Globus pallidus (tissue), 1 donor: ENCODE measurements at regions not wholly inside any gene's neighbourhood (a gene's known extent, or its start where the extent isn't known, plus 50 kb on each side); places are given as distances from the start of the nearest gene placed in this dataset.
"Not testable (repeated sequence)": the region's sequence is repeated elsewhere in the genome, so short reads cannot be mapped to it uniquely, and the experiment has no call there.

ENCODE experiments used
- DNase-seq: peaks from one replicate; pipeline ENCODE4 v3.0.0-alpha.2; 2015; ENCODE audit warnings: low spot score

- no peak for DNase-seq
These were observed 224.5 kb upstream of the TAPT1 start for GRCh38 chr4:16450724-16451123.

- DNase-seq, result no peak
These were observed 223.8 kb upstream of the TAPT1 start for GRCh38 chr4:16450031-16450430.

- no peak for DNase-seq
These were observed 223.1 kb upstream of the TAPT1 start for GRCh38 chr4:16449406-16449805.

DNA sequence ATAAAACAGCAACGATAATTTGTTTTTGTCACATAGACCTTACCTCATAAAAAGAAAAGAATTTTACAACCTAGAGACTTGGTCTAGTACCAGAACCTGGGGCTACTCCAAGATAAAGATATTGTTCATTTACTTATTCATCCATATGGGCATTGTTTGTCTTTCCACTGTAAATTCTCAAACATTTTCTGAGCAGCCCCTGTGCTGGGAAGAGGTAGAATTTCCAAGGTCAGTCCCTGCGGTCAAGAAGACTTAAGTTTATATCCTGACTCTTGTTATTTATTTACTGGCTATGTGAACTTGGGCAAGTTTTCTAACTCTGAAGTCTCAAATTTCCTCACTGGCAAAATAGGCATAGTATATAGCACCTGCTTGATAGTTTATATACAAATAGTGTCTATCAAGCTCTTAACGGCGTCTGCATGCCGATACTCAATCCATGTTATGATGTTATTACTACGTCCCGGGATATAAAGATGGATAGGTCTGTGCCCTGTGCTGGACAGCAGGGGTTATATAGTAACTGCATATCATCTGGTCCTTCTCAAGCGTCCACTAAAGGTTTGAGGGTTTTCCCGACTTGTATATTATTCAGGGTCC lies 222.1 kb upstream of the TAPT1 start:
- DNase-seq, result no peak

GRCh38 chr4:16443504-16444088 lies 217.3 kb upstream of the TAPT1 start:
- peak; percentile 20 for DNase-seq

DNA sequence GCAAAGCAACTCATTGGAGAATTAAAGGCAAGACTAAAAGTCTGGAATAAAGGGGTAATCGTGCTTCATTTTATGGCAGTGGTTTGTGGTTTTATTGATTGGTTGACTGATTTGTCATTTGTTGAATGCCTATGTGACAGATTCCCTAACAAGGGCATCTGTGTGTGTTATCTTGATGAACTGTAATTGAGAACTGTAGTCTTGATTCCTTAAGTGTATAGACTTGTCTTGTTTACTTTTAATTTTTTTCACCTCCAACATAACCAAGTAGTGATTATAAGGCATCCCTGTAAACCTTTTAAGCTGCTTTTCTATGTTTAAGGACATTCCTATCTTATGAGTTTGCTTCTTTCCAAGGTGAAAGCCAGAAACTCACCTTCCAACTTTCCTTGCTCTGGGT lies 216.0 kb upstream of the TAPT1 start:
- no peak for DNase-seq

GRCh38 chr4:16439768-16440167 lies 213.5 kb upstream of the TAPT1 start:
- DNase-seq, result no peak

DNA sequence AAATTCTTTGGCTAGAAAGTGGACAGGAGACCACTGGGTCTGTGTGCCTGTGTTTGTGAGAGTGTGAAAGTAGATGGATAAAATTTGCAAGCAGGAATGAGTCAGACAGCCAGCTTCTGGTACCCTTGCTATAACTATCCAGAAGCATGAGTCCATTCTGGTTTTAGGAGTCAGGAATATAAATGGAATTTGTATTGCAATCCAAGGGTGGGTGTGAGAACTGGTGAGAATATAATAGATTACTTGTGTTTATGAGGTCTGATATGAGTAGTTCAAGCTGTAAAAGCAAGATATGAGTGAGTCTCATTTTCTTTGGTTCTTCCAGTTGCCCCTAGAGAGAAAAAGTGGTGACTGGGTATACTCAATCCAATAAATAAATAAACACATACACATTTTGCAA lies 212.7 kb upstream of the TAPT1 start:
- DNase-seq, result no peak

DNA sequence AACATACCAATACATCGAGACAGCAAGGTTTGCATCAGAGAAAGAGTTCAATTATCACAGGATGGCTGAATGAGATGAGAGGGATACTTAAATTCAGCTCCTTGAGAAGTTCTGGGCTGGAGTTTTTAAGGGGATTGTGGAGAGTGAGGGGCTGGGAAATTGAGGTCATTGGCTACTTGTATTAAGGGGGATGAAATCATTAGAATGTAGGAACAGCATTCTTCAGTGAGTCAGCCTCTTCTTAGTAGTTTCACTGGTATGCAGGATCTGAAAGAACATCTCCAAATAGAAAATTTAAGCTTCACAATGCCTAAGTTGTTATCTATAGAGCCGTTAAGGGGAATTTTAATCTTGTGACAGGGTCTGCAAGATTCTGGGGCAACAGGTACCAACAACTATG lies 211.6 kb upstream of the TAPT1 start:
- DNase-seq, result no peak

DNA sequence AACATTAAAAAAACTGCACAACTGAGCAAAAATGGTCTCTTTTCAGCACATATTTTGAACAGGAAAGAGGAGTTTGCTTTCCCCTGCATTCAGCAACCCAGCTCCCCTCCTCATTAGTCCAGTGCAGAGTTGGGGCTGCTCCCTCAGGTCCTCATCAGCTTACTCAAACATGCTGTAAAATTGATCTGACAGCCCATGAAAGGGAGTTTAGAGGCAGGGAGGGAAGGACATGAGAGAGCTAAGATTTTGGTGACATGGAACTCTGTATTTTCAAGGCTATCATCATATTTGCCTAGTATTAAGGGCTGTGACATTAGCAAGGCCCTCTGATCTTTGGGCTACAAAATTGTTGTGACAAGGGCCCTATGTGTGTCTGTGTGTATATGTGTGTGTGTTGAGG lies 205.6 kb upstream of the TAPT1 start:
- DNase-seq, result no peak

GRCh38 chr4:16418814-16419213 lies 192.5 kb upstream of the TAPT1 start:
- no peak for DNase-seq

GRCh38 chr4:16417198-16417597 lies 190.9 kb upstream of the TAPT1 start:
- DNase-seq, result no peak

DNA sequence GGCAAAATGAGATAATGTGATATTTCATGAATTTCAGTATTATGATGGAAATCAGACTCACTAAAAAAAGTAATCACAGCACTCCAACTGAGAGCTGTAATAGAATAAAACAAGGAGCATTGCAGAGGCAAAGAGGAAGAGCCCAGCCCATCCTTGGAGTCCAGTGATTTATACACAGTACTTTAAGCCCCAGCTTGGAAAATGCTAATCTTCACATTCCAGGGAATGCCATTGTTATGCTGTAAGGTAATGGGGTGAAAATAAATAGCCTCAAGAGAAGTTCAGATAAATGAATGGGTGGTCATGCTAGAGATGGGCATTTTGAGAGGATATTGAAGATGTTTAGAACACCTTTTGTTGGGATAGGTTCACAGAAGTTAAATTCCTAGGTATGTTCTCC lies 190.3 kb upstream of the TAPT1 start:
- no peak for DNase-seq

DNA sequence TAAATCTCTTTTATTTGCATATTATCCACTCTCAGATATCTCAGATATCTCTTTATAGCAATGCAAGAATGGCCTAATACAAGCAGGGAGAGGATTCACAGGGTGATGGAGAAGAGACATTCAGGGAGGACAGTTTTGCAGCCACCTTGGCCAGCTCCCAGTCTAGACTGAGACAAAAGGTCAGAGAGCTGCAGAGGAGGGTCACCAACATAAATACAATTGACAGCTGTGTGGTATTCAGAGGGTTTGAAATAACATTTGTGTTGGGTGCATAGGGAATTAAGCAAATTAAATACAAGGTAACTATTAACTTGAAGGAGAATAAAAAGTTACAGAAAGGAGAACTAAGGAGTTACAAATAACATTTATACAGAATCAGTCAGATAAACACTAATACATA lies 189.5 kb upstream of the TAPT1 start:
- no peak for DNase-seq

DNA sequence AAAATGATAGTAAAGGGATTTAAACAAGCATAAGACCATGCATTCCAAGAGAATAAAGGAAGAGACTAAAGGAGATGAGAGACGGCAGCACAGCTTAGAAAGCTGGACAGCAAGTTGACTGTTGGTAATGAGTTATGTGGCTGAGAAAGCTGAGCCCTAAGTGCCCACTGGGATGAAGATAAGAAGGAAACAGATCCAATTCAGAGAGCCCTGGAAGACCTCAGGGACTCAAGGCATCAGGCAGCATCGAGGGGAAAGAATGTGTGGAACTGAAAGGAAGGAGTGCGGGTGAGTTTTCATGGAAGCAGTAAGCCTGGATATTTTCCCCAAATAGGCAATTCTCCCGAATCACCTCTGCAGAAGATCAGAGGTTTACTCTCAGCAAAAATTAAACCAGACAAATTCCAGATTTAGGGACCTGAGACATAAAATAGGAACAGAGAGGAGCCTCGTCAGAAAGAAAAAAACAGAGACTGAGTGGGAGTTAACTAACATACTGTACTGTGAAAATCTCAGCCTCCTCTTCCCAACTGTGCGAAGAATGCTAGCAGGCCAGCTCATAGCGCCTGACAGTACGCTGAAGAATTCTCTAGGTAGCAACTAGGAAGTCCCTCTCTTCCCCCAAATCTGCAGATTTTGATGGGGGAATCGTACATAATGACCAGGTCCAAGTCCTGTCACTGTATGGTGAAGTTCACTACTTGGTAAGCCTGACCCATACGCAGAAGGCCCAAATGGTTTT lies 187.7 kb upstream of the TAPT1 start:
- DNase-seq, result no peak

- DNase-seq, result no peak
These were observed 185.3 kb upstream of the TAPT1 start for GRCh38 chr4:16411501-16412085.

- DNase-seq, result not testable (repeated sequence)
These were observed 166.9 kb upstream of the TAPT1 start for GRCh38 chr4:16393216-16393615.

GRCh38 chr4:16391196-16391595 lies 164.9 kb upstream of the TAPT1 start:
- DNase-seq, result no peak

- DNase-seq, result no peak
These were observed 161.2 kb upstream of the TAPT1 start for GRCh38 chr4:16387448-16387847.

DNA sequence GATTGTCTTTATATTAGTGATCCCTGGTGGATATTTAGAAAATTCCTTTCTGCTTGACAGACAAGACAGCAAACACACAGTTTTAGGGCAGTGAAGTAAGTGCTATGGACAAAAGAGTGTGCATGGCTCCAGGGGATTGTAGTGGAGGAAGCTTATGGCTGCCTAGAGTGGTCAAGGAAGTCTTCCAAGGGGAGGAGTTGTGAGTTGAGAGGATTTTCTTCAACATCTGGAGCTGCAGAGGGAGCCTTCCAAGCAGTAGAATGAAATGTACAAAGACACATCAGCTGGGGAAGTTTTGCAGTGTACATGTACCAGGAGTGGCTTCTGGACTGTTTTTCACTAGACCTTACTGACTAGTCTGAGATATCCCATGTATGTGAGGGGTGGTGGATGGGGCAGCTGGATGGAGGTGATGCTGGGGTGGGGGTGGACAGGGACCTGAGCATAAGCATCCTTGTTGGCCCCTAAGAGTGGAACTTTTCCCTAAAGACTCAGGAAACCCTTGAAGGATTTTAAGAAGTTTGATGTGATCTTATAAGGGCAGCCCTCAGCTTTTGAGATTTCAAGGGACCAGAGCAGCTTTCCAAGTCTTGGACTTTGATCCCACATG lies 160.5 kb upstream of the TAPT1 start:
- no peak for DNase-seq

DNA sequence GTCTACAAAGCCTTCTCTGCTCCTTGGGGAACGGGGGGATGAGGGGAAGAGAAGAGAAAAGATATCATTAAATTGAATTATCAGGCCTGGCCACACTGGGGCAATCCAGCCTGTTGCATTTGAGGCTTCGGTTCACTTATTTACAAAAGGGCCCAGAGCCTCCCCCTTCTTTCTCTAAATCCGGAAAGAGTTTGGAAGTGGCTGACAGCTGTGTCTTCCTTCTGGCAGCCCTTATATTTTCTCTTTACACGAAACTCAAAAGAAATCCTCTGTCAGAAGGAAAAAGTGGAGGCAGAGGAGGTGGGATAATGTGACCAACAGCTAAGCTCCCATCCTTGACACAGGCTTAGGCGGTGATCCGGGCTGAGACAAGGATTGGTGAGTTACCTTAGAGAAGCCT lies 158.3 kb upstream of the TAPT1 start:
- no peak for DNase-seq

DNA sequence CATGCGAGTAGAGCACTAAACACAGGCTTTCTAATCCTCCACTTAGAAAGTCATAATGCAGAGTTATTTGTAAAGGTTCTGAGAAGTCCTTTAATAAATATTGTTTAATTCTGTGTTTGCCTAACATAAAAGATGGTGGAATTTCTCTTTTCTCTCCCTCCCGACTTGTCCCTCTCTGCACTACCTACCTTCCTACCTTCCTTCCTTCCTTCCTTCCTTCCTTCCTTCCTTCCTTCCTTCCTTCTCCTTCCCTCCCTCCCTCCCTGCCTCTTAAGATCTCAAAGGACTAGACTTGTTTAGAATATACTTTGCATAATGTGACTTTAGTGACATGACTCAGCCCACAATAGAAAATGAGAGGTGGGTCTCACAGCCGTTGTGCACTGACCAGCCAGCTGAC lies 156.3 kb upstream of the TAPT1 start:
- no peak for DNase-seq

DNA sequence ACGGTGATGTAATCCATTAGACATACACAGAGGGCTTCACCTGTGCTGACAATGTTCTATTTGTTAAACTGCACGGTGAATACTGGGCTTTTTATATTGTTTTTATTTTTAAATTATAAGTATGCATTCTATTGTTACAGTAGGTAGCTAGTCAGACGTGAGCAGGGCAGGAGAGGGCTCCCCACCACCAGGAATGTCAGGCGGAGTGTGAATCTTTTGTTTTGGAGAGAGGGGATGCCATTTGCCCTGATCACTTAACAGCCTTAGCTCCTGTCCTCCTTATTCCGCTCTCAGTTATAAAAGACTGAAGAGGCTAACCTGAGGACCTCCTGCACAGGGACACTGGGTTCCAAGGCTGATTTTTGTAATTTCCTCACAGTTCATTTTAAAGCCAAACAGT lies 151.6 kb upstream of the TAPT1 start:
- no peak for DNase-seq
